Transverse colon (tissue), 4 donors: ENCODE measurements at regions not wholly inside any gene's neighbourhood (a gene's known extent, or its start where the extent isn't known, plus 50 kb on each side); places are given as distances from the start of the nearest gene placed in this dataset.

ENCODE experiments used
- DNase-seq: peaks from one replicate; pipeline ENCODE4 v3.0.0-alpha.2; 2019
- H3K27ac ChIP-seq, 4 donors: fragments of 200-600 bp; sonication (generic); 2 replicates each; pipeline ENCODE4 v1.5.1; 2016 to 2018; ENCODE audit warnings: inconsistent platforms in 4 of 4
- H3K27me3 ChIP-seq: fragments of 200-600 bp; sonication (generic); 2 replicates; pipeline ENCODE4 v1.5.1; 2017; ENCODE audit warnings: inconsistent platforms
- H3K36me3 ChIP-seq, 4 donors: fragments of 200-600 bp; sonication (generic); 2 replicates each; pipeline ENCODE4 v1.5.1; 2017 to 2019; ENCODE audit warnings: inconsistent platforms in 4 of 4
- H3K4me1 ChIP-seq, 4 donors: fragments of 200-600 bp; sonication (generic); 2 replicates each; pipeline ENCODE4 v1.5.1; 2017 to 2020; ENCODE audit warnings: inconsistent platforms in 4 of 4
- H3K4me3 ChIP-seq, 4 donors: fragments of 200-600 bp; sonication (generic); 1 replicate in 1 of 4; 2 replicates in 3 of 4; pipeline versions ENCODE4 v1.5.1 to v1.6.1; 2017 to 2019; ENCODE audit warnings: inconsistent platforms in 4 of 4
- H3K9me3 ChIP-seq, 2 donors: fragments of 200-600 bp; sonication (generic); 2 replicates each; pipeline ENCODE4 v1.5.1; 2017 to 2019; ENCODE audit warnings: inconsistent platforms in 2 of 2
- CTCF ChIP-seq, 5 experiments: fragments of 200-600 bp in 3 of 5; fragments of 450-650 bp in 2 of 5; sonication (generic) in 3 of 5; IDR thresholded peaks; 1 replicate in 2 of 5; 2 replicates in 3 of 5; pipeline ENCODE4 v1.5.1; 2016 to 2017; ENCODE audit warnings: antibody characterized with exemption in 5 of 5, inconsistent platforms in 3 of 5, mild to moderate bottlenecking in 2 of 5, moderate library complexity in 1 of 5
- EP300 ChIP-seq: sonication (generic); formaldehyde crosslinking; IDR thresholded peaks from one replicate; pipeline ENCODE4 v1.6.1; 2017; ENCODE audit warnings: antibody characterized with exemption, low read depth
- POLR2A ChIP-seq: fragments of 450-650 bp; IDR thresholded peaks from one replicate; pipeline ENCODE4 v1.6.1; 2016; ENCODE audit warnings: antibody characterized with exemption, mild to moderate bottlenecking, moderate library complexity
- POLR2AphosphoS5 ChIP-seq, 3 donors: sonication (generic); formaldehyde crosslinking; IDR thresholded peaks; one replicate each; pipeline ENCODE4 v1.6.1; 2016; ENCODE audit warnings: antibody characterized with exemption in 3 of 3
- WGBS, 2 donors: methylation state at CpG; one replicate each; pipeline ENCODE4 v1.1.5; 2018; ENCODE audit warnings: low coverage in 1 of 2; 5-methylcytosine and 5-hydroxymethylcytosine counted together
- in situ Hi-C, 4 donors: fragments of 200-750 bp; cut with MboI; loops; one replicate each; pipeline versions ENCODE4 v1.15.0 to v1.15.1; 2017; ENCODE audit warnings: low sequenced_read_pairs in 3 of 4, low pct_ligation_motif_present in 1 of 4, low pct_unique_long_range_greater_than_20kb in 1 of 4
- intact Hi-C: fragments of 100-400 bp; cut with DNase I; formaldehyde crosslinking; loops from one replicate; pipeline ENCODE4 v1.15.1; 2023; ENCODE audit warnings: low total_unique reads

- H3K27me3 ChIP-seq, result no peaks in the 10 kb centered on the region
- in situ Hi-C loops, result no loop called here
- intact Hi-C loops, result no loop called here
- H3K36me3 ChIP-seq, result no peaks in the 10 kb centered on the region
- H3K27ac ChIP-seq, result no peak overlapping the region
- H3K4me3 ChIP-seq, result no peak overlapping the region
- WGBS, 2 donors, result 78 to 80% methylated on average over 4 of the region's 4 CpGs
- DNase-seq, result no peak
- H3K4me1 ChIP-seq, result no peaks in the 10 kb centered on the region
- no peak for TF ChIP-seq EP300
- no peak for TF ChIP-seq POLR2A
- no peak for TF ChIP-seq POLR2AphosphoS5 (IDR thresholded peaks at IDR 0.05)
- no peak for TF ChIP-seq CTCF (IDR thresholded peaks at IDR 0.05)
- H3K9me3 ChIP-seq, result no peaks in the 10 kb centered on the region
Measured at GRCh38 chr12:97038834-97039233, 131.8 kb downstream of the NEDD1 start.

- whole genome bisulfite sequencing, 2 donors, result 81 to 100% methylated on average over 1 of the region's 1 CpG
- in situ Hi-C loops (no loop called here), intact Hi-C loops (no loop called here)
- DNase-seq, result no peak
- Histone ChIP-seq H3K4me1 (no peaks in the 10 kb centered on the region), H3K36me3 (no peaks in the 10 kb centered on the region), H3K27me3 (no peaks in the 10 kb centered on the region), H3K9me3 (no peaks in the 10 kb centered on the region), H3K27ac (no peak overlapping the region), H3K4me3 (no peak overlapping the region)
- TF ChIP-seq POLR2A (no peak), POLR2AphosphoS5 (IDR thresholded peaks at IDR 0.05) (no peak), EP300 (no peak), CTCF (IDR thresholded peaks at IDR 0.05) (no peak)
Measured at GRCh38 chr12:97046901-97047300, 139.8 kb downstream of the NEDD1 start.

- H3K9me3 ChIP-seq, result no peaks in the 10 kb centered on the region
- intact Hi-C loops, result no loop called here
Measured at GRCh38 chr12:97047361-97047760, 140.3 kb downstream of the NEDD1 start.

GRCh38 chr12:97048421-97049035, 141.5 kb downstream of the NEDD1 start:
- no peak for TF ChIP-seq CTCF (IDR thresholded peaks at IDR 0.05)
- TF ChIP-seq POLR2AphosphoS5 (IDR thresholded peaks at IDR 0.05), result no peak
- TF ChIP-seq POLR2A, result no peak
- no peak for TF ChIP-seq EP300
- Histone ChIP-seq H3K4me3 (no peak overlapping the region), H3K4me1 (no peaks in the 10 kb centered on the region), H3K27ac (no peak overlapping the region), H3K36me3 (no peaks in the 10 kb centered on the region), H3K27me3 (no peaks in the 10 kb centered on the region), H3K9me3 (no peaks in the 10 kb centered on the region)
- DNase-seq, result no peak
- 45 to 63% methylated on average over 4 of the region's 4 CpGs for WGBS, 2 donors
- in situ Hi-C loops (no loop called here), intact Hi-C loops (no loop called here)

More at GRCh38 chr12:97047361-97047760, 140.3 kb downstream of the NEDD1 start:
- H3K27ac ChIP-seq, result no peak overlapping the region
- no peak for TF ChIP-seq POLR2A
- no peaks in the 10 kb centered on the region for H3K27me3 ChIP-seq
- no peaks in the 10 kb centered on the region for H3K4me1 ChIP-seq
- in situ Hi-C loops, result no loop called here
- DNase-seq, result no peak
- no peak overlapping the region for H3K4me3 ChIP-seq
- H3K36me3 ChIP-seq, result no peaks in the 10 kb centered on the region

- Histone ChIP-seq H3K4me1 (no peaks in the 10 kb centered on the region), H3K27me3 (no peaks in the 10 kb centered on the region), H3K36me3 (no peaks in the 10 kb centered on the region), H3K27ac (no peak overlapping the region), H3K9me3 (no peaks in the 10 kb centered on the region), H3K4me3 (no peak overlapping the region)
- in situ Hi-C loops, result no loop called here
- intact Hi-C loops, result no loop called here
- no peak for TF ChIP-seq POLR2A
- no peak for TF ChIP-seq EP300
- no peak for TF ChIP-seq CTCF (IDR thresholded peaks at IDR 0.05)
- TF ChIP-seq POLR2AphosphoS5 (IDR thresholded peaks at IDR 0.05), result no peak
- 77 to 88% methylated on average over 3 to 5 of the region's 5 CpGs for WGBS, 2 donors
- no peak for DNase-seq
Measured at GRCh38 chr12:97050509-97050908, 143.5 kb downstream of the NEDD1 start.
